Left ventricle myocardium superior (tissue), 1 donor: ENCODE measurements at regions not wholly inside any gene's neighbourhood (a gene's known extent, or its start where the extent isn't known, plus 50 kb on each side); places are given as distances from the start of the nearest gene placed in this dataset.
"Not testable (repeated sequence)": the region's sequence is repeated elsewhere in the genome, so short reads cannot be mapped to it uniquely, and the experiment has no call there.

ENCODE experiments used
- ATAC-seq: fragments of 200-7000 bp; cut with Tn5 transposase; one replicate; pipeline ENCODE4 v1.9.1; 2020; ENCODE audit warnings: mild to moderate bottlenecking, moderate library complexity
- DNase-seq: peaks from one replicate; pipeline ENCODE4 v3.0.0-alpha.2; 2020
- intact Hi-C: fragments of 100-400 bp; cut with micrococcal nuclease; formaldehyde crosslinking; loops from one replicate; pipeline ENCODE4 v1.11.0; 2022
- donor health status: DM: no; HTN: yes; CAD: no; lungs with severe emphysema.

DNA sequence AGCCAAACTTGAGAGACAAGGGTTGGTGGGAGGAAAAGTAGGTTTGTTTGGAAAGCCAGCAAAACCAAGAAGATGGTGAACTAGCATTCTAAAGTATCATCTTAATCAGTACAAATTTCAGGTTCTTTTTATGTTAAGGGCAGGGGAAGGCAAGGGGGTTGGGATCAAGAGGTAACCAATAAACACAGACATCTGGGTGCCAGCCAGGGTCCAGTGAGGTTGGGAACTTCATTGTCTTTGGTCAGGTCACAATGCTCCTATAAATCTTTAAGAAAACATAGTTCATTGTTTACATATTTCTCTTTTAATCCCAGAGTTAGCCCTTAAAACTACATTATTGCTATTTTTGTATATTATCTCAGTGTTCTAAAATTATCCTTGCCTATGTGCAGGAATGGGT, 126.2 kb upstream of the NR5A2 start:
- ATAC-seq (no peak), DNase-seq (no peak)
- intact Hi-C loops = no loop called here

DNA sequence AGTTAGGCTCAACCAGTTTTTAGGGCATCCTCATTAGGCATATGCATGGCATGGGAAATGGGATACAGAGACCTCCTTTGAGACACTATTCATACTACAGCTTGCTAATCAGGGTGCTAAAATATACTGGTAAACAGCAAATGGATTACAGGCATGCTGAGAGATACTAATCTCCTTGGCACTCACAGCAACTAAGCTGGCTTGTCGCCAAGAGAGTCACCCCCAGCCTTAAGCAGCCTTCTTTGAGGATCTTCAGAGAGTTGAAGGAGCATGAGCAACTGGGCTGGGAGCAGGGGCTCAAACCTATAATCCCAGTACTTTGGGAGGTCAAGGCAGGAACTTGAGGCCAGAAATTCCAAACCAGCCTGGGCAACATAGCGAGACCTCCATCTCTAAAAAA, 120.1 kb upstream of the NR5A2 start:
- ATAC-seq (no peak), DNase-seq (no peak)
- intact Hi-C loops = no loop called here

DNA sequence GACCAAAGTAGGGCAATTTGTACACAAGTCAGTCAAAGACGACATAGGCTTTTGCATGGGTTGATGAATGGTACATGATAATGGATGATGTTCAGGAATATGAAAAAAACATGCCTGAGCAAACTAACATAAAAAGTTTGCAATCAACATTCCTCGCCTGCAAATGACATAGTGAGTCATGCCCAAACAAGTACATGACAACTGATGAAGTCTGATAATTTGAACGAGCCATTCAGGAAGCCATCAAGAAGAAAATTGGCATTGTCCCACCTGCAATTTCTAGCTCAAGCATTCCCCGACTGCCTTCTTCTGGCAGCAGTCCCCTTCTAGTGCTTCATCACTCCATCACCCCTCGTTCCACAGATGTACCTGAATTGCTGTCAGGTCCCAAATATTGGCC, 118.4 kb upstream of the NR5A2 start:
- no peak for ATAC-seq
- DNase-seq = no peak
- intact Hi-C loops = no loop called here

DNA sequence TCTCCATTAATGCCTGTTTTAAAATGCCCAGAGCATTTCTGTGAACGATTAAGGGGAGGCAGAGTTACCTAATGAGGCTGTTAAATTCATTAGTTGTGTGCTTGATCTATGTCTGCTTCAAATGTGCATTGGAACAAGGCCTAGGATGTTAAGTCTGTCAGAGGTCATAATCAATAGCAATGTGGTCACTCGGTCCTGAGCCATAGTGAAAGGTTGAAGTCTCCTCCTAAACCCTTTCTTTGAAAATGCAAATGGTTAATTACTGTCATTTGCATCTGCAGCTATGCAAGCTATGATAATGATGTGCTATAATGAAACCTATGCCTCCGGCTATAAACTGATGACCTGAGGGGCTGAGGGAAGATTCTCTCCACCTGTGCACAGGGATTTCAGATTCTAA, 114.2 kb upstream of the NR5A2 start:
- intact Hi-C loops = no loop called here
- ATAC-seq (no peak), DNase-seq (no peak)

DNA sequence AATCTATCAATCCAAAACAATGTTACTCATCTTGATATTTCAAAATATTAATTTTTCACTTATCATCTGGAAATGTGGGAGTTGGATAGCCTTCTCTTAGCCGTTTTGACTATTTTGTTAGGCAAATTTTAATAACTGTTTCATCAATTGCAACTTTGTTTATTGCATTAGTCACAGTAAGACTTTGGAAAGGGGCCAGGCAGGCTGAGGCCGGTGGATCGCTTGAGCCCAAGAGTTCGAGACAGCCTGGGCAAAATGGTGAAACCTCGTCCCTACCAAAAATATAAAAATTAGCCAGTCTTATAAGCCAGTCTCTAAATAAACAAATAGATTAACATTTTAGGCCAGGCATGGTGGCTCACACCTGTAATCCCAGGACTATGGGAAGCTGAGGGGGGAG, 113.0 kb upstream of the NR5A2 start:
- ATAC-seq = no peak
- no peak for DNase-seq

DNA sequence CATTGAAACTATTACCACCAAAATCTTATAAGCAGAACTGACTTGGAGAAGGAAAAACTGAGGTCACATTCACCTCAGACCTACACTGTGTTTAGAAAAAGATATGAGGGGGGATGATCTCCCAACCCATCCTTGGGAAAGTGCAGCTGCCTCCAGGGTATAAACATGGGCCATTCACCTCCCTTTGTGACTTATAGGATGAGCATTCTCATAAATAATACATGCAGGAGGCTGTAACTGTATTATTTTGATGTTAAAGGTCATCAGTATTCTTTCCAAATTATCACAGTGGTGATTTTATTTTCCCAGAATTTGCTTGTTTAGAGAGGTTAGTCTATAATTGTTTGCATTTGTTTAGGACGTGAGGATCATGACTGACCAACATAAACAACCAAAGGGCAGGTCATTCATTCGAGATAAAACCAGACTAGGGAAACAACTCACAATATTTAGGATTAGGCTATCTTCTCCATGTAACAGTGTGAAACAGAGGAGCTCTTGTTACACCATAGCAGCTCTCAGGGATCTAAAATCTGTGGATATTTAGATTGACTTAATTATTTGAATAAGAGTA, 109.2 kb upstream of the NR5A2 start:
- no peak for ATAC-seq
- intact Hi-C loops = no loop called here
- no peak for DNase-seq

More for the DNA sequence above, 113.0 kb upstream of the NR5A2 start:
- intact Hi-C loops = no loop called here

DNA sequence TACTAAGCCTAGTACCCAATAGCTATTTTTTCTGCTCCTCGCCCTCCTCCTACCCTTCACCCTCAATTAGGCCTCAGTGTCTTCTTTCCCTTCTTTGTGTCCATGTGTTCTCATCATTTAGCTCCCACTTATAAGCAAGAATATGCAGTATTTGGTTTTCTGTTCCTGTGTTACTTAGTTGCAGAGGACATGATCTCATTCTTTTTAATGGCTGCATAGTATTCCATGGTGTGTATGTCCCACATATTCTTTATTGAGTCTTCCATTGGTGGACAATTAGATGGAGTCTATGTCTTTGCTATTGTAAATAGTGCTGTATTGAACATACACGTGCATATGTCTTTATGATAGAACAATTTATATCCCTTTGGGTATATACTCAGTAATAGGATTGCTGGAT, 106.9 kb upstream of the NR5A2 start:
- DNase-seq (no peak), ATAC-seq (no peak)
- intact Hi-C loops = no loop called here

DNA sequence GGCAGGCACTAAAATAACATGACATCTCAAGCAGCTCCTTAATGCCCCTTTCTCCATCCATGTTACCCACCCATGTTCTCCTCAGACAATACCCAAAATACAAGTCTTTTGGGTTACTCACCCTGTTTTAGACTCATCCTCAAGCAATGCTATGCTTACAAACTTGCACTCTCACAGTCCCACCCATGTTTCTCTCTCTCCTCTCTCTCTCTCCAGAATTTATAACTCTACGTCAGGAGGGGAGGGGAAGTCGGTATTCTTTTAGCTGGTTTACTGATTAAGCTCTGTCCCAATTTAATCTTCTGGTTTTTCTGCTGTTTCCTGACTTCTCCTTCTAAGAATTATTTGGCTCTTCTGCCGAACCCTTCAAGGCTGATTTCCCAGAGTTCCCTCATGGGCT, 98.0 kb upstream of the NR5A2 start:
- no peak for ATAC-seq
- intact Hi-C loops = no loop called here
- DNase-seq = no peak

DNA sequence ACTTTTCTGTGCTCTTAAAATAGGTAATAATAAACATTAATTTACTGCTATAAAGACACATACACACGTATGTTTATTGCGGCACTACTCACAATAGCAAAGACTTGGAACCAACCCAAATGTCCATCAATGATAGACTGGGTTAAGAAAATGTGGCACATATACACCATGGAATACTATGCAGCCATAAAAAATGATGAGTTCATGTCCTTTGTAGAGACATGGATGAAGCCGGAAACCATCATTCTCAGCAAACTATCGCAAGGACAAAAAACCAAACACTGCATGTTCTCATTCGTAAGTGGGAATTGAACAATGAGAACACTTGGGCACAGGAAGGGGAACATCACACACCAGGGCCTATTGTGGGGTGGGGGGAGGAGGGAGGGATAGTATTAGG, 97.4 kb upstream of the NR5A2 start:
- intact Hi-C loops, ATAC-seq, DNase-seq: not testable (repeated sequence)

DNA sequence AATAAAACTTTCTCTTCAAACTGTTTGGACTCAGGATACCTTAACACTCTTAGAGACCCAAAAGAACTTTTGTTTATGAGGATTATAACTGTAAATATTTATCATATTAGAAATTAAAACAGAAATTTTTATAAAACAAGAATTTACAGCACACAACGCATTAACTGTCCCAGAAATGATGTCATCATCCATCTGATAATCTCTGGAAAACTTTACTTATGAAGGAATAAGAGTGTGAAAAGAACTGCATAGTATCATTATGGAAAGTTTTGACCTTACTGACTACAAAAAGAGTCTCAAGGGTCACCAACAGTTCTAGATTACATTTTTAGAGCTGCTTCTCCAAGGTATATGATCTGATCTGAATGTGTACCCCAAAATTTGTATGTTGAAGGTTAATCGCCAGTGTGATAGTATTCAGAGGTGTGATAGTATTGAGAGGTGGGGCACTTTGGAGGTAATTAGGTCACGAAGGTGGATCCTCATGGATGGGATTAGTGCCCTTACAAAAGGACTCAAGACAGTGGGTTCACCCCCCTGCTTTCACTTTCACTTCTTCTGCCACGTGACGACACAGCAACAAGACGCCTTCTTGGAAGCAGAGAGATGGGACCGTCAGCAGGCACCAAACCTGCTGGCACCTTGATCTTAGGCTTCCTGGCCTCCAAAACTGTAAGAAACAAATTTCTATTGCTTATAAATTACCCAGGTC, 95.7 kb upstream of the NR5A2 start:
- intact Hi-C loops = no loop called here
- DNase-seq (no peak), ATAC-seq (no peak)

DNA sequence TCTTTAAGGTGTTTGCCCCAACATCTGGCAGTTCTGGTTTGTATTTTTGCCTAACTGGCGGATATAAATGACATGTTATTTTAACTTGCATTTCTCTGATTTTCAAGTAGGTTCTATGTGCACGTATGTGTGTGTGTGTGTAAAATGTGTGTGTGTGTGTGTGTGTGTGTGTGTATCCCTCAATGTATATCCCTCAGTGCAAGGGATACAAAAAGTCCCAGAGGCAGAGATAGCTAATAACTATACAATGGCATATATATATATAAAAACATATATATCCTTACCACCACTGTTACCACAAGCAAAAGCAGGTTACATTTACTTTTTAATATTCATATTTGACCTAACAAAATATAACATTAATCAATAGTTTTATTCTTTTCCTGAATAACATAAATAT, 95.0 kb upstream of the NR5A2 start:
- ATAC-seq (no peak), DNase-seq (no peak)
- intact Hi-C loops = no loop called here

DNA sequence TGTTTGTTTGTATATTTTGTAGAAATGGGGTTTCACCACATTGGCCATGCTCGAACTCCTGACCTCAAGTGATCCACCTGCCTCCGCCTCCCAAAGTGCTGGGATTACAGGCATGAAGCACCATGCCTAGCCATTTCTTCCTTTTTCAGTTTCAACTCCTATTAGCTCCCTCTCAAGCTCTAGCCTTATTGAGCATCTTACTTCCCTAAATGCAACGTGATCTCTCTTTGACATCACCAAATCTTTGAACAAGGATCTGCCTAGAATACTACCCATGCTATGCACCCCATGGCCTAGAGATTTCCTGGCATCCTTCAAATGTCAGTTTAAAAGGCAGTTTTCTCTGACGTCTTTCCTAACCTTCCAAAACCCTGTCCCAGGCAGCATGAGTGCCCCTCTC, 91.1 kb upstream of the NR5A2 start:
- intact Hi-C loops = no loop called here
- ATAC-seq (no peak), DNase-seq (no peak)

DNA sequence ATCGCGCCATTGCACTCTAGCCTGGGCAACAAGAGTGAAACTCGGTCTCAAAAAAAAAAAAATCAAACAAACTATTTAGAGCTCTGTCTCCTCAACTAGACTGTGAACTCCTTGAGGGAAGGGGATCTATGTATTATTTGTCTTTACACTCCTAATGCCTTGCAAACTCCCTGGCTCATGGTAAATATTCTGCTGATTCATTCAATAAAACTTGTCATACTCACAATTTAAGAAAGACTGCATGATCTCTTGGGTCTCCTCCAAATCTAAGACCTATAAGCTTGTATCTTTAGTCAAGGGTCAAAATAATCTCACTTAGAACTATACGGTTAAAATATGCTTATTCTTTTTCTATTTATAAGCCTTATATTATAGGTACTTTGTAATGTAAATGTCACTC, 90.3 kb upstream of the NR5A2 start:
- intact Hi-C loops = no loop called here
- DNase-seq (no peak), ATAC-seq (no peak)

DNA sequence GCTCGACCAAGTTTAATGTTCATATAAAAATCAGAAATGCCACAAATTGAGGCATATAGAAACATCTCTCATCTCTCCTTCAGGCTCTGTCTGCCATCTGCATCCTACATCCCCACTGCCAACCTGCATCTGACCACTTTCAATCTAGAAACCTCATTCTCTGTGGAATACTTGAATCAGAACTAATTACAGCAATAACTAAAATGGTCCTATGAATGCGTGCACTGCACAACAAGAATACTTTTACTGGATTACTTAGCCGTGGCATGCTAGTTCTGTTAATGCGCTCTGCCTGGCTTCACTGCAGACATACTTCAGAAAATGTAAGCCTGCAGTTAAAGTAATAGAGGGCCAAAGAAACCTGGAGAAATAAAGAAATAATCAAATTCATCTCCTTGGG, 89.8 kb upstream of the NR5A2 start:
- intact Hi-C loops = no loop called here
- DNase-seq = no peak
- ATAC-seq = no peak

DNA sequence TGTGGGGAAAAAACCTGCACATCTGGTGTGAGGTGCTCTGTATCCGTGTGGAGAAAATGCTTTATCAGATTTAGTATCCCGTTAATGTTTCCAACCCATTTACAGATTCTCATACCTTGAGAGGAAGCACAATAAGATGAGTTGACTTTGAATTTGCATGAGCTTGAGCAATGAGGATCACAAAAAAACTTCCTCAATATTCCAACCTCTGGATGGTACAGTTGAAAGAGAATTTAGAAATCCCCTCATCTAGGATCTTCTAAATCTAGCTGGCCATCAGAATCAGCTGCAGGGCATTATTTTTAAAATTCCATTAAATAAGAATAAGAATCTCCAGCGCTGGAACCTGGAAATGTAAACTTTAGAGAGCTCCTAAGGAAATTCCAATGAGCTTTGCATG, 82.5 kb upstream of the NR5A2 start:
- intact Hi-C loops = no loop called here
- ATAC-seq (no peak), DNase-seq (no peak)

DNA sequence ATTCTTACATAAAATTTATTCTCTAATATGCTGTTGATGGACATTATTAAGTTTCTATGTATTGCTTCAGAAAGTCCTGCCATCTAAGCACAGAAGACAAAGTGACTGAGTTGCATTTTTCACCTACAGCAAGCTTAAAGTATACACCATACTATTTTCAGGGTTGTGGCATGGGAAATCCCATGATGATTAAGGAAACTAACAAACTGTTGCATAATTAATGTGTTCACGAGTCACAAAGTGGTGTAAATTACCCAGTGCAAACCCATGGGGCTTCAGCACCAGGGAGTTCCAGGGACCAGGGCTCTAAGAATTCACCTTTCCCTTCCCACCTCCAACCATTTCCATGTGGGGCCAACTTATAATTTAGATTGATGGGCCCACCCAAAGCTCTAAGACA, 81.9 kb upstream of the NR5A2 start:
- no peak for ATAC-seq
- DNase-seq = no peak

DNA sequence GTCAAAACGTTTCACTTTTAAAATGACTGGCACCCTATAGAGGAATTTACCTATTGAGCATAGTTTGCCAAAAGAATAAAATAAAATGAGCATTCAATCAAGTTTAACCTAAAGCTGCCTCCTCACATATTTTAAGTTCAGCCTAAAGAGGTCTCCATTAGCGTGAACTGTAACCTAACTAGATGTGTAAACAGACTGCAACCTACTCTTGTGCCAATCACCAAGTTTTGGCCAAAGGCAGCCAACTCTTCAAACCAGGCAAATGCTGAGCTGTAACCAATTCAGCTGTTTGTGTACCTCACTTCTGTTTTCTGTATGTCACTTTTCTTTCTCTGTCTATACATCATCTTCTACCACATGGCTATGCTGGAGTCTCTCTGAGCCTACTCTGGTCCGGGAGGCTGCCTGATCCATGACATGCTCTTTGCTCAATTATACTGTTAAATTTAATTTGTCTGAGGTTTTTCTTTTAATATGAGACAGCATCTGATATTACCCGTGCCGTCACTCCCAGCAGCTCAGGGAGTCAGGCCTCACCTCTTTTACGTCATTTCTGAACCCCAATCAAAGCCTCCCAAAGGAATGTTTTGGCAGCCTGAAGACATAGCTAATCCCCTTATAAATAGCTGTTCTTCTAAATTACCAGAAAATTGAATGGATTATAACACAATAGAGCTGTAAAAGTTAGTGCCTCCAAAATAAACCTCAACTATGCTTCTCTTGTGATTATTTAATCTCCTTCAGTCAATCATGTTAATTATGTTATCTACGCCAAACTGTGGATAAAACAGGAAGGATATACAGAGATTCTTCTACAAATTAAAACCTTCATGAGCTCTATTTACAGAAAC, 81.0 kb upstream of the NR5A2 start:
- ATAC-seq (no peak), DNase-seq (no peak)
- intact Hi-C loops = no loop called here

More for the DNA sequence above, 81.9 kb upstream of the NR5A2 start:
- intact Hi-C loops = no loop called here

DNA sequence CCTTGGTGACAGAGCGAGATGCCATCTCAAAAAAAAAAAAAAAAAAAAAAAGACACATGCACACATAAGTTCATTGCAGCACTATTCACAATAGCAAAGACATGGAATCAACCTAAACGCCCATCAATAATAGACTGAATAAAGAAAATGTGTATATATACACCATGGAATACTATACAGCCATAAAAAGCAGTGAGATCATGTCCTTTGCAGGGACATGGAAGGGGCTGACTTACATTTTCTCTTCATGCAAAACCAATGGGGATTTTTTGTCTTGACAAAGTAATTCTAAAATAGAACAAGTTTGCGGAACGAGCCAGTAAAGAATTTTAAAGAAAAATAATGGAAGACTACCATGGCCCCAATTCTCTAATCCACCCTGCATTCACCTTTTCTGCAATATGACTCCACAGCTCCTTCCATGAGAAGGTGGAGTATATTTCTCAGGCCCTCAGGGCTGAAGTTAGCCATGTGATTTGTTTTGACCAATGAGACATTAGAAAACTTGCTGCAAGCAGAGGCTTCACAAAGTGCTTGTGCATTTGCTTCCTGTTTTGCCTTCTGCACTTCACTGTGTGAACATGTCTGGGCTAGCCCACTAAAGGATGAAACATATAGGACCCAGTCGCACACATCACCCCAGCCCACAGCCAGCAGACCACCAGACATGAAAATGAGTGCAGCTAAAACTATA, 78.8 kb upstream of the NR5A2 start:
- ATAC-seq (no peak), DNase-seq (no peak)
- intact Hi-C loops = no loop called here

DNA sequence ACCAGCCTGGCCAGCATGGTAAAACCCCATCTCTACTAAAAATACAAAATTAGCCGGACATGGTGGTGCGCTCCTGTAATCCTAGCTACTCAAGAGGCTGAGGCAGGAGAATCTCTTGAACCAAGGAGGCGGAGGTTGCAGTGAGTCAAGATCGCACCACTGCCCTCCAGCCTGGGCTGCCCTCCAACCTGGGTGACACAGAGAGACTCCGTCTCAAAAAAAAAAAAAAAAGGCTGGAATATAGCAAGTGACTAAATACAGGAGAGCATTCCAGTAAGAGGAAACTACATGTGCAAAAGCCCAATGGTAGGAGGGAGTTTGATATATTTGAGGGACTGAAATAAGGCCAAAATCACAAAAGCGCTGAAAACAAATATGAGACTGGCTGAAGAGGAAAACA, 76.5 kb upstream of the NR5A2 start:
- intact Hi-C loops, DNase-seq: not testable (repeated sequence)

DNA sequence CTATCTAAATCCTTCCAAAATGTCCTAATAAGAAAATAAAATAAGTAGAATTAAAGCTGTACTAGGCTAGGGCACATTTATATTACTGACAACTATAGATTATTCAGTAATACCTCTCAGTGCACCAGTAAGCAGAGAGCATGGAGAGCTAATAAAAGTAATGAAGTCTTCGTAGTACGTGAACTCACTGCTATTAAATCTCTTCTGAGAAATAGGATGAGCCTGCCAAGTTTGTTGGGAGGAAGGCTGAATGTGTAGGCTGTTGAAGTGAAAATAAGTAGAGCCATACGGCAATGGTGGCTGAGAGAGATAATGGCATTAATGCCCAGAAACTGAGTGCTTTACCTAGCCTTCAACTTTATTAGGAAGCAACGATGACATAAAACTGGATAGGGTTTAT, 73.9 kb upstream of the NR5A2 start:
- ATAC-seq = no peak
- intact Hi-C loops = no loop called here
- DNase-seq = no peak

More for the DNA sequence above, 76.5 kb upstream of the NR5A2 start:
- not testable (repeated sequence) for ATAC-seq
